H9 (cell line): ENCODE measurements at regions not wholly inside any gene's neighbourhood (a gene's known extent, or its start where the extent isn't known, plus 50 kb on each side); places are given as distances from the start of the nearest gene placed in this dataset.

Source experiments
- DNase-seq: peaks from one replicate; pipeline ENCODE4 v3.0.0-alpha.2; 2017
- H2AFZ ChIP-seq: one replicate; pipeline ENCODE4 v1.6.1; 2013; ENCODE audit warnings: mild to moderate bottlenecking, low read length, control low read depth, moderate library complexity
- H2AK5ac ChIP-seq: 2 replicates; pipeline ENCODE4 v1.6.1; 2013; ENCODE audit warnings: low read length, control low read depth, mixed read lengths; ENCODE audit not compliant: insufficient read length
- H2BK120ac ChIP-seq: one replicate; pipeline ENCODE4 v1.6.1; 2013; ENCODE audit warnings: low read depth, mild to moderate bottlenecking, low read length, control low read depth, inconsistent platforms; ENCODE audit not compliant: poor library complexity, severe bottlenecking
- H2BK12ac ChIP-seq: 2 replicates; pipeline ENCODE4 v1.6.1; 2013; ENCODE audit warnings: low read length, control low read depth, mixed read lengths, low read depth; ENCODE audit not compliant: insufficient read length
- H2BK15ac ChIP-seq: 2 replicates; pipeline ENCODE4 v1.6.1; 2013; ENCODE audit warnings: low read depth, low read length, control low read depth
- H2BK20ac ChIP-seq: one replicate; pipeline ENCODE4 v1.6.1; 2013; ENCODE audit warnings: low read depth, mild to moderate bottlenecking, low read length, control low read depth, inconsistent platforms; ENCODE audit not compliant: poor library complexity, severe bottlenecking
- H2BK5ac ChIP-seq: 2 replicates; pipeline ENCODE4 v1.6.1; 2013; ENCODE audit warnings: low read length, control low read depth, mixed read lengths; ENCODE audit not compliant: insufficient read length
- H3K14ac ChIP-seq: 2 replicates; pipeline ENCODE4 v1.6.1; 2013; ENCODE audit warnings: low read length, control low read depth; ENCODE audit not compliant: insufficient read depth
- H3K18ac ChIP-seq: 2 replicates; pipeline ENCODE4 v1.6.1; 2013; ENCODE audit warnings: low read depth, mild to moderate bottlenecking, mixed read lengths, low read length, control low read depth; ENCODE audit not compliant: insufficient read length
- H3K23ac ChIP-seq: 2 replicates; pipeline ENCODE4 v1.6.1; 2013; ENCODE audit warnings: low read length, control low read depth, mixed read lengths, low read depth; ENCODE audit not compliant: insufficient read length
- H3K23me2 ChIP-seq: 2 replicates; pipeline ENCODE4 v1.6.1; 2013; ENCODE audit warnings: low read depth, mild to moderate bottlenecking, mixed read lengths, low read length, control low read depth; ENCODE audit not compliant: insufficient read length, poor library complexity, severe bottlenecking
- H3K27ac ChIP-seq: 2 replicates; pipeline ENCODE4 v1.5.1; 2013; ENCODE audit warnings: low read length, control low read depth, mixed read lengths, low read depth; ENCODE audit not compliant: insufficient read length
- H3K27me3 ChIP-seq: 2 replicates; pipeline ENCODE4 v1.6.1; 2013; ENCODE audit warnings: low read length, control low read depth, inconsistent platforms; ENCODE audit not compliant: insufficient read depth
- H3K4ac ChIP-seq: 2 replicates; pipeline ENCODE4 v1.6.1; 2013; ENCODE audit warnings: low read depth, mild to moderate bottlenecking, control low read depth, inconsistent platforms, low read length, moderate library complexity
- H3K4me1 ChIP-seq: 2 replicates; pipeline ENCODE4 v1.6.1; 2013; ENCODE audit warnings: low read length, control low read depth, inconsistent platforms; ENCODE audit not compliant: insufficient read depth
- H3K4me2 ChIP-seq: 2 replicates; pipeline ENCODE4 v1.6.1; 2013; ENCODE audit warnings: low read length, control low read depth, mixed read lengths; ENCODE audit not compliant: insufficient read length, insufficient read depth
- H3K56ac ChIP-seq: 2 replicates; pipeline ENCODE4 v1.6.1; 2013; ENCODE audit warnings: low read depth, mild to moderate bottlenecking, mixed read lengths, low read length, control low read depth; ENCODE audit not compliant: insufficient read length
- H3K79me1 ChIP-seq: 2 replicates; pipeline ENCODE4 v1.6.1; 2013; ENCODE audit warnings: low read depth, mild to moderate bottlenecking, moderate library complexity, low read length, control low read depth, inconsistent platforms; ENCODE audit not compliant: insufficient read depth, poor library complexity, severe bottlenecking
- H3K79me2 ChIP-seq: 2 replicates; pipeline ENCODE4 v1.6.1; 2013; ENCODE audit warnings: low read length, control low read depth, inconsistent platforms; ENCODE audit not compliant: insufficient read depth
- H3K9ac ChIP-seq: 2 replicates; pipeline ENCODE4 v1.6.1; 2013; ENCODE audit warnings: low read length, control low read depth, mixed read lengths; ENCODE audit not compliant: insufficient read length; ENCODE audit errors: extremely low read depth
- H3K9me3 ChIP-seq: one replicate; pipeline ENCODE4 v1.6.1; 2013; ENCODE audit warnings: low read depth, low read length, inconsistent platforms; ENCODE audit not compliant: control insufficient read depth
- H3T11ph ChIP-seq: one replicate; pipeline ENCODE4 v1.6.1; 2013; ENCODE audit warnings: mild to moderate bottlenecking, low read length, control low read depth, inconsistent platforms
- H4K20me1 ChIP-seq: one replicate; pipeline ENCODE4 v1.6.1; 2013; ENCODE audit not compliant: control insufficient read depth, insufficient read length, insufficient read depth
- H4K5ac ChIP-seq: 2 replicates; pipeline ENCODE4 v1.6.1; 2013; ENCODE audit warnings: low read depth, mild to moderate bottlenecking, mixed read lengths, low read length, control low read depth; ENCODE audit not compliant: insufficient read length
- H4K8ac ChIP-seq: replicated peaks from 2 replicates; pipeline ENCODE4 v1.6.1; 2013; ENCODE audit warnings: low read length, control low read depth, mixed read lengths, low read depth; ENCODE audit not compliant: insufficient read length
- H4K91ac ChIP-seq: 2 replicates; pipeline ENCODE4 v1.6.1; 2013; ENCODE audit warnings: low read depth, mild to moderate bottlenecking, moderate library complexity, mixed read lengths, low read length, control low read depth; ENCODE audit not compliant: insufficient read length
- H3K27ac Mint-ChIP-seq, 3 experiments: 2 replicates in 2 of 3; 3 replicates in 1 of 3; pipeline ENCODE4 v1.8.0; 2020 to 2021; ENCODE audit warnings: mixed read lengths in 3 of 3, mild to moderate bottlenecking in 1 of 3, moderate library complexity in 1 of 3
- H3K27me3 Mint-ChIP-seq: 2 replicates; pipeline ENCODE4 v1.8.0; 2021; ENCODE audit warnings: low read depth, mild to moderate bottlenecking, moderate library complexity, mixed read lengths
- H3K36me3 Mint-ChIP-seq, 3 experiments: 2 replicates in 2 of 3; 3 replicates in 1 of 3; pipeline ENCODE4 v1.8.0; 2020 to 2021; ENCODE audit warnings: low read depth in 3 of 3, mixed read lengths in 3 of 3; ENCODE audit not compliant: insufficient read depth in 1 of 3
- H3K4me1 Mint-ChIP-seq, 2 experiments: 2 replicates each; pipeline ENCODE4 v1.8.0; 2020; ENCODE audit warnings: mixed read lengths in 2 of 2
- H3K4me3 Mint-ChIP-seq, 2 experiments: 2 replicates in 1 of 2; 3 replicates in 1 of 2; pipeline ENCODE4 v1.8.0; 2020 to 2021; ENCODE audit warnings: mild to moderate bottlenecking in 2 of 2, mixed read lengths in 2 of 2, moderate library complexity in 1 of 2
- H3K9me3 Mint-ChIP-seq, 2 experiments: 2 replicates in 1 of 2; 3 replicates in 1 of 2; pipeline ENCODE4 v1.8.0; 2020; ENCODE audit warnings: mild to moderate bottlenecking in 2 of 2, mixed read lengths in 2 of 2, moderate library complexity in 1 of 2
- CTCF ChIP-seq: fragments of 200-600 bp; sonication (generic); conservative IDR thresholded peaks from 3 replicates; pipeline ENCODE4 v1.8.0; 2021; ENCODE audit warnings: antibody characterized with exemption, mild to moderate bottlenecking
- WGBS: extraction: QIAGEN DNeasy Blood & Tissue Kit; methylation state at CpG from one replicate; pipeline ENCODE4 v1.1.7; 2013; ENCODE audit warnings: missing lambda C conversion rate, low lambda C conversion rate, mixed read lengths; ENCODE audit not compliant: insufficient read length; ENCODE audit errors: extremely low coverage; 5-methylcytosine and 5-hydroxymethylcytosine counted together

- Histone ChIP-seq H3K14ac (no peak overlapping the region), H3K9me3 (no peaks in the 10 kb centered on the region), H2BK15ac (no peak overlapping the region), H3K27ac (no peak overlapping the region), H3K79me2 (no peaks in the 10 kb centered on the region), H4K91ac (no peak overlapping the region), H4K8ac (no peak overlapping the region), H2BK5ac (no peak overlapping the region), H3K4me2 (no peak overlapping the region), H2BK12ac (no peak overlapping the region), H3K4me1 (peaks cover 2% of the 10 kb centered on the region; the same call in 1 of the 2 replicates), H3K27me3 (no peaks in the 10 kb centered on the region), H3K18ac (no peak overlapping the region), H4K5ac (no peak overlapping the region), H2AK5ac (no peak overlapping the region), H3K23ac (no peak overlapping the region), H3T11ph (no peak overlapping the region), H4K20me1 (no peaks in the 10 kb centered on the region), H3K56ac (no peak overlapping the region), H3K79me1 (no peaks in the 10 kb centered on the region), H2BK20ac (no peak overlapping the region), H3K4ac (no peak overlapping the region), H3K23me2 (no peaks in the 10 kb centered on the region), H3K9ac (no peak overlapping the region), H2BK120ac (no peak overlapping the region), H2AFZ (no peak overlapping the region)
- no peak for DNase-seq
- Mint-ChIP-seq H3K27me3 (no peaks in the 10 kb centered on the region), H3K9me3 (peaks cover 2 to 3% of the 10 kb centered on the region in 2 experiments; a peak in 2 of 5 replicates), H3K4me1 (peaks cover 20 to 21% of the 10 kb centered on the region in 2 experiments), H3K36me3 (no peaks in the 10 kb centered on the region; a peak in 1 of 7 replicates), H3K4me3 (no peak overlapping the region), H3K27ac (no peak overlapping the region)
- no CpG with 5 or more reads among the region's 3 CpGs for WGBS
- no peak for TF ChIP-seq CTCF
Measured at GRCh38 chr3:76687019-76687418, 352.9 kb upstream of the ROBO2 start.
